ENCODE measurements at regions not wholly inside any gene's neighbourhood (a gene's known extent, or its start where the extent isn't known, plus 50 kb on each side); places are given as distances from the start of the nearest gene placed in this dataset.

DNA sequence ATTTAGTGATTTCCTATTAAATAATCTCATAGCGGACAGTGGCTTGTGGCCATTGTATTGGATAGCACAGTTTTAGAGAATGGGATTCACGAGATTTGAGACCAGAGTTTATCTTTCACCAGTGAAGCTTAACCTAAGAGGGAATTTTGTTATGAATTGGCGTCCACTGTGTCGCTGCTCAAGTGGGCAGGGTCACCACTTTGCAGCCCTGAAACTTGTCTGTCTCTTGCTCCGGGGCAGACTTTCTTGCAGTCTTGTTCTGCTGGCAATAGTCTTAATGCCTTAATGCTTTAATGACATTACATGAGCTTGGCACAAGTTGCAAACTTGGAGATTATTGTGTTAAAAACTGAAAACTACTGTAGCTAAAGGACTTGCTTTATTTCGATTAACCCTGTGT is 72.8 kb upstream of the PPM1H start:
- TF ChIP-seq, protein P1, sequence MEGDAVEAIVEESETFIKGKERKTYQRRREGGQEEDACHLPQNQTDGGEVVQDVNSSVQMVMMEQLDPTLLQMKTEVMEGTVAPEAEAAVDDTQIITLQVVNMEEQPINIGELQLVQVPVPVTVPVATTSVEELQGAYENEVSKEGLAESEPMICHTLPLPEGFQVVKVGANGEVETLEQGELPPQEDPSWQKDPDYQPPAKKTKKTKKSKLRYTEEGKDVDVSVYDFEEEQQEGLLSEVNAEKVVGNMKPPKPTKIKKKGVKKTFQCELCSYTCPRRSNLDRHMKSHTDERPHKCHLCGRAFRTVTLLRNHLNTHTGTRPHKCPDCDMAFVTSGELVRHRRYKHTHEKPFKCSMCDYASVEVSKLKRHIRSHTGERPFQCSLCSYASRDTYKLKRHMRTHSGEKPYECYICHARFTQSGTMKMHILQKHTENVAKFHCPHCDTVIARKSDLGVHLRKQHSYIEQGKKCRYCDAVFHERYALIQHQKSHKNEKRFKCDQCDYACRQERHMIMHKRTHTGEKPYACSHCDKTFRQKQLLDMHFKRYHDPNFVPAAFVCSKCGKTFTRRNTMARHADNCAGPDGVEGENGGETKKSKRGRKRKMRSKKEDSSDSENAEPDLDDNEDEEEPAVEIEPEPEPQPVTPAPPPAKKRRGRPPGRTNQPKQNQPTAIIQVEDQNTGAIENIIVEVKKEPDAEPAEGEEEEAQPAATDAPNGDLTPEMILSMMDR (IDR thresholded peaks at IDR 0.05; ENCODE audit: low read depth, low read length, poor library complexity, severe bottlenecking), result no peak
- no peak for TF ChIP-seq EZH2phosphoT487 (IDR thresholded peaks at IDR 0.05; ENCODE audit: borderline replicate concordance, low read length)

Measured in DOHH2 (cell line).